Fibroblast of pulmonary artery (primary cell): ENCODE measurements at regions not wholly inside any gene's neighbourhood (a gene's known extent, or its start where the extent isn't known, plus 50 kb on each side); places are given as distances from the start of the nearest gene placed in this dataset.
A peak's percentile ranks its signal among the peaks of the same experiment; 100 is the strongest.

Experiments used
- DNase-seq: peaks from one replicate; pipeline ENCODE4 v3.0.0-alpha.2; 2010; ENCODE audit warnings: low read depth
- H3K4me3 ChIP-seq: replicated peaks from 2 replicates; pipeline ENCODE4 v1.5.1; 2011; ENCODE audit warnings: low read depth, mild to moderate bottlenecking, control low read depth, low read length, moderate library complexity
- CTCF ChIP-seq: IDR thresholded peaks from 2 replicates; pipeline ENCODE4 v1.5.1; 2011; ENCODE audit warnings: mild to moderate bottlenecking, control low read depth, low read length, inconsistent platforms; ENCODE audit errors: missing control alignments

GRCh38 chr10:125222515-125223308, 62.3 kb upstream of the CTBP2 start:
- no peak for DNase-seq
- no peak overlapping the region for H3K4me3 ChIP-seq
- TF ChIP-seq CTCF, result no peak

- H3K4me3 ChIP-seq, result no peak overlapping the region
- TF ChIP-seq CTCF, result no peak
- DNase-seq, result no peak
These were observed 61.4 kb upstream of the CTBP2 start for GRCh38 chr10:125221716-125222115.

GRCh38 chr10:125219776-125220175, 59.4 kb upstream of the CTBP2 start:
- TF ChIP-seq CTCF, result no peak
- DNase-seq, result no peak
- H3K4me3 ChIP-seq, result no peak overlapping the region

- H3K4me3 ChIP-seq, result no peak overlapping the region
- no peak for TF ChIP-seq CTCF
- DNase-seq, result no peak
These were observed 58.6 kb upstream of the CTBP2 start for GRCh38 chr10:125218967-125219366.

GRCh38 chr10:125217990-125218675, 57.8 kb upstream of the CTBP2 start:
- peak; percentile 7 for TF ChIP-seq CTCF
- H3K4me3 ChIP-seq, result no peak overlapping the region
- DNase-seq, result no peak

- H3K4me3 ChIP-seq, result no peak overlapping the region
- no peak for DNase-seq
- no peak for TF ChIP-seq CTCF
These were observed 56.5 kb upstream of the CTBP2 start for GRCh38 chr10:125216861-125217260.
